ENCODE measurements at regions not wholly inside any gene's neighbourhood (a gene's known extent, or its start where the extent isn't known, plus 50 kb on each side); places are given as distances from the start of the nearest gene placed in this dataset.
"Not testable (repeated sequence)": the region's sequence is repeated elsewhere in the genome, so short reads cannot be mapped to it uniquely, and the experiment has no call there.

GRCh38 chr5:82425591-82425990 is 147.4 kb upstream of the RPS23 start:
- DNase-seq (ENCODE audit: low read depth), result no peak

GRCh38 chr5:82424211-82424610 is 146.1 kb upstream of the RPS23 start:
- no peak for DNase-seq (ENCODE audit: low read depth)

GRCh38 chr5:82422751-82423181 is 144.6 kb upstream of the RPS23 start:
- no peak for DNase-seq (ENCODE audit: low read depth)

DNA sequence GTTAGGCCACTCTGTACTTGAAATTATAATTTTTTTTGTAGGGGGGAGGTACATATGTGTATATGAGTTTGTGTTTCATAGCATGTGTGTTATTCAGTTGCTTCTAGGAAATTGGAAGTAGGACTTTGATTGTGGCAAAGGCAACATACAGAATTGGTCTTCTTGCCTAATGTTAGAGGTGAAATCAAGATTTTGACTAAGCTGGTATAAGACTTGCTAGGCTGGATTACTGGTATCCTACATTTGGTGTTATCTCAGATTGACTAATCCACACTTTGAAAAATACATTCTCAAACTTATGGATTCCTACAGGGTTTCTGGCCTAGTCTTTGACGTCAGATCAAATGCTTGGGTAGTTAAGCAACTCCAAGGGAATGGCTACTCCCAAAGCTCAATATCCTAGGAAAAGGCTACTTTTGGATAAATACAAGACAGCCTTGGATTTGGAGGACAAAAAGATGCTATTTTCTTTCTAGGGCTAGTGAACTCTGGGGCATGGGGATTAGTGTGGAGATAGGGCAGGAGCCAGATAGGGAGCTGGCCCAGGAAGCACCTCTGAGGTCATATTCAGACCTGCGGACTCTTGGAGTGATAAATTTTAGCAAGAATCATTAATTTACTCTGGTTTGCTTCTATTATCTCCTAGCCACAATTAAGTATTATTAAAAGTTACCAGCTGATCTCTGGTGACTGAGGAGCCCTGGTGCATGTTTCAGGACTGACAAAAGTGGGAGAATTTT is 144.0 kb upstream of the RPS23 start:
- DNase-seq (ENCODE audit: low read depth), result no peak

GRCh38 chr5:82421119-82421518 is 143.0 kb upstream of the RPS23 start:
- no peak for DNase-seq (ENCODE audit: low read depth)

DNA sequence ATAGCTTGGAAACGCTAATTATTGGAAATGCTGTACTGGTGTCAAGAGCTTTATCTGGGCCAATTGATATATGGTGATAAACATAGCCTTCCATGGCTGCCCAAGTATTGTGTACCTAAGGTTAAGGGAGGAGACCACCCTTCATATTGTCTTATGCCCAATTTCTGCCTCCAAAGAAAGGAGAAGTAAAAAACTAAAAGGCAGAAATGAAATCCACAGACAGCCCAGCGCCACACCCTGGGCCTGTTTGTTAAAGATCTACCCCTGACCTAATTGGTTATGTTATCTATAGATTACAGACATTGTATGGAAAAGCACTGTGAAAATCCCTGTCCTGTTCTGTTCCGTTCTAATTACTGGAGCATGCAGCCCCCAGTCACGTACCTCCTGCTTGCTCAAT is 142.4 kb upstream of the RPS23 start:
- DNase-seq (ENCODE audit: low read depth), result not testable (repeated sequence)

DNA sequence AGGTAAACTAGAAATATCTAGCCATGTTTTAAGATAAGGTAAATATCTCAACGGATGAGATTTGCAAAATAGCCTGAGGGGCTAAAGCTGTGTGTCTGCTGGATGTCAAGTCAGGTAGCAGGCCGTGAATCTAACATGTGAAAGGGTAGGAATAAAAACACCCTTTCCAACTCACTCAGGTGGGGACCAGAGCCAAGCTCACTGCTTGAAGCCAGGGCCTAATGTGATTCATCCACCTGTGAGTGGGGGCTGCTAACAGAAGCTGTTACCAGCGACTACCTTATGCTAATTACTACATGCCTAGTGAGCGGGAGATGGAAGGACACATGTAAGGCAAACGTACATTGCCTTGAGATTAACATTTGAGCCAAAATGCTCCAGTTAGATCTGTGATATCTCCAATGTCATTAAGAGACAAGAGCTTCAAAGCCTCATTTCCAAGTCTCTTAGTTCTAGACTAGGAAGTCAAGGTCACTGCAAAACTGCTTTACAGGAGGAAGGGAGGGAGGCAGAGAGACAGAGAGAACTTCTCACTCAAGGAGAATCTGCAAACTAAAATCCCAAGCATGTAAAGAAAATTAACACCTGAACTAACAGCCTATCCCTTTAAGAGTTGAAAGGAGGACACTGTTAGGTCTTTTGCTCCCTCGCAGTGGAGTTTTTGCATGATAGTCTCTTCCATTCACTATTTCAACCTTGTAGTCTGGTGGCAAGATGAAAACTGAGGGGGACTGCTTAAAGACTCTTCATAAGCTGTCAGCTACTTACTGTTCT is 141.6 kb upstream of the RPS23 start:
- no peak for DNase-seq (ENCODE audit: low read depth)

DNA sequence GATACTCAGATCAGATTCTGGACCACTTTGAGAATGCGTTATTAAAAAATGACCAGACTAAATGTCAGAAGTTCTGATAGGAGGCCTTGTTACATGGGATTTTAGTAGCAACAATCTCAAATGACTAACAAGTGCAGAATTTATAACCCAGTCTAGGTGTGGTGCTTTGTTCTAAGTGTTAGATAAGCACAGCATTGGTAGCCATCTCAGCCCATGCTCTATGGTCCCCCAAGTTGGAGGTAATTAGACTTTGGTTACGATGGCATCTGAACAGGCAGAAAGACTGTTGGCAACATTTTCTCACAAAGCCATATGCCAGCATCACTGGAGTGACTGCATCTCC is 140.4 kb upstream of the RPS23 start:
- DNase-seq (ENCODE audit: low read depth), result no peak

GRCh38 chr5:82417776-82418607 is 139.8 kb upstream of the RPS23 start:
- no peak for DNase-seq (ENCODE audit: low read depth)

- no peak for DNase-seq (ENCODE audit: low read depth)
Observed at GRCh38 chr5:82416512-82416911, 138.4 kb upstream of the RPS23 start.

GRCh38 chr5:82414041-82414388 is 135.9 kb upstream of the RPS23 start:
- no peak for DNase-seq (ENCODE audit: low read depth)

- no peak for DNase-seq (ENCODE audit: low read depth)
Observed at GRCh38 chr5:82413302-82414040, 135.3 kb upstream of the RPS23 start.

DNA sequence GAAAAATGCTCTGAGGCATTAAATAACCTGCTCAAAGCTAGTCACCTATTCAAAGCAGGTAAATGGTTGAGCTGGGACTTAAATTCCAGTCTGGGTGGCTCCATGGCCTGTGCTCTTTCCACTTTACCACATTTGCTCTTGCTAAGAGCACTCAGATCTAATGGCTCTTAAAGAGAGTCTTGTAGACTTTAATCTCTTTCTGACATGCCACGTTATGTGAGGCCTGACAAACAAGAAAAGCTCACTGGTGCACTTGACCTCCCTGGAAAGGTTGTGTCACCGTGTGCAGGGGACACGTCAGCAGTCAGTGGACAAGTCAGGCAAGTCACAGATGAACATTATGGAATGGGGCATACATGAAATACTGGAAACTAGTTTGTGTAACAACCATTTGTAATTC is 129.9 kb upstream of the RPS23 start:
- no peak for DNase-seq (ENCODE audit: low read depth)

- DNase-seq (ENCODE audit: low read depth), result no peak
Observed at GRCh38 chr5:82406205-82406773, 128.1 kb upstream of the RPS23 start.

DNA sequence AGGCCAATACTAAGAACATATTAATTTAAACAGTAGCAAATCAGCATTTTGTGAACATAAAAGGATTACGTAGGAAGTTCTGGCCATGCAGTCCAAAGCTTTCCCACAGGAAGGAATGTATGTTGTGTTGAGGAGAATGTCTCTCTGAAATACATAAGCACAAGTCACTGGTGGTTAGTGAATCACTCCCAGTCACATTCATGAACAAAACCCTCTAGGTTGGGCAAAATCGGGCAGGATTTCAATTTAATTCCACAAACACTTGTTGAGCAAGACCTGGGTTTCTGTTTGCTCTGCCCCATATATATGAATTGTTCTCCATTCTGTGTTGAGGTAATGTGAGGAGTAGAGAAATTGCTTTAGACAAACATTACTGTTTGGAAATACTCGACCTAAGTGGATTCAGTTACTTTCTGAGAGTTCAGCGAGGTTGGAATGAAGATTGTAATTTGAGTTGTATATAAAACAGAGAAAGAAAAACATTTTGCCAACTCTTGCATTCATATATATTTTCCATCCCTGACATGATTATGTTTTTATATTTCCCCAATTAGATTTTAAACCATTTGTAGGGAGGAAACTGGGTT is 127.6 kb upstream of the RPS23 start:
- no peak for DNase-seq (ENCODE audit: low read depth)

- no peak for DNase-seq (ENCODE audit: low read depth)
Observed at GRCh38 chr5:82405161-82405560, 127.0 kb upstream of the RPS23 start.

GRCh38 chr5:82404382-82404945 is 126.3 kb upstream of the RPS23 start:
- DNase-seq (ENCODE audit: low read depth), result no peak

GRCh38 chr5:82403724-82404123 is 125.6 kb upstream of the RPS23 start:
- DNase-seq (ENCODE audit: low read depth), result no peak

DNA sequence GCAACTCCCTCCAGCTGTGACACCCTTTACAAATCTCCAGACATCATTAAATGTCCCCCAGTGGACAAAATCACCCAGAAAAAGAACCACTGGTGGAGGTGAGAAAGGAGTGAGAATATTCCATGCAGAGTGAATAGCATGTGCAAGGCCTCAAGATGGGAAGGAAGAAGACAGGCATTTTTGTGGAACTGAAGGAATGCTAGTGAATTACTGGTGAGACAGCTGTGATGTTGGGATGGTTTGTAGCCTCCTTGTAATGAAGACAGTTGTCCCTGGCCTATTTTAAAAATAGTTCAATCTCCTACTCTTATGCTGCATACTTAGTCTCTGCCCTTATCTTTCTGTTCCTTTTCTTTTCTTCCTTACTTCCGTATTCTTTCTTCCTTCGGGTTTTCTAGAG is 124.9 kb upstream of the RPS23 start:
- DNase-seq (ENCODE audit: low read depth), result no peak

GRCh38 chr5:82399111-82399510 is 121.0 kb upstream of the RPS23 start:
- no peak for DNase-seq (ENCODE audit: low read depth)

GRCh38 chr5:82397741-82398320 is 119.7 kb upstream of the RPS23 start:
- no peak for DNase-seq (ENCODE audit: low read depth)
